CD14-positive monocyte (primary cell): ENCODE measurements at regions not wholly inside any gene's neighbourhood (a gene's known extent, or its start where the extent isn't known, plus 50 kb on each side); places are given as distances from the start of the nearest gene placed in this dataset.

Experiments
- DNase-seq, 3 donors: peaks; one replicate each; pipeline ENCODE4 v3.0.0-alpha.2; 2011 to 2022
- H2AFZ ChIP-seq: 2 replicates; pipeline ENCODE4 v1.6.0; 2012; ENCODE audit warnings: mild to moderate bottlenecking, low read depth, low read length, inconsistent platforms; ENCODE audit not compliant: insufficient read depth, poor library complexity, severe bottlenecking
- H3K27ac ChIP-seq, 2 donors: 1 replicate in 1 of 2; 2 replicates in 1 of 2; pipeline ENCODE4 v1.5.1; 2012 to 2013; ENCODE audit warnings: low read length in 2 of 2, control low read depth in 1 of 2, inconsistent platforms in 1 of 2, low read depth in 1 of 2, mild to moderate bottlenecking in 1 of 2
- H3K27me3 ChIP-seq, 2 donors: one replicate each; pipeline versions ENCODE4 v1.6.0 to v1.6.1; 2011 to 2013; ENCODE audit warnings: low read length in 2 of 2; ENCODE audit not compliant: control insufficient read depth in 2 of 2, insufficient read depth in 2 of 2
- H3K36me3 ChIP-seq, 2 donors: replicated peaks in 1 of 2; 1 replicate in 1 of 2; 2 replicates in 1 of 2; pipeline versions ENCODE4 v1.5.1 to v1.6.1; 2012 to 2013; ENCODE audit warnings: low read length in 2 of 2, control low read depth in 1 of 2, inconsistent platforms in 1 of 2, mild to moderate bottlenecking in 1 of 2; ENCODE audit not compliant: insufficient read depth in 2 of 2, control insufficient read depth in 1 of 2
- H3K4me1 ChIP-seq, 2 donors: 1 replicate in 1 of 2; 2 replicates in 1 of 2; pipeline versions ENCODE4 v1.5.1 to v1.6.1; 2012 to 2013; ENCODE audit warnings: low read length in 2 of 2, control low read depth in 1 of 2, inconsistent platforms in 1 of 2, mild to moderate bottlenecking in 1 of 2, moderate library complexity in 1 of 2; ENCODE audit not compliant: insufficient read depth in 2 of 2, control insufficient read depth in 1 of 2
- H3K4me2 ChIP-seq: replicated peaks from 2 replicates; pipeline ENCODE3; 2012; ENCODE audit warnings: low read length, moderate library complexity, mild to moderate bottlenecking; ENCODE audit not compliant: poor library complexity, severe bottlenecking; ENCODE audit errors: extremely low read depth
- H3K4me3 ChIP-seq, 3 experiments: fragments of 200-600 bp in 1 of 3; sonication (generic) in 1 of 3; replicated peaks in 1 of 3; 1 replicate in 2 of 3; 2 replicates in 1 of 3; pipeline ENCODE4 v1.5.1; 2011 to 2013; ENCODE audit warnings: low read length in 3 of 3, mild to moderate bottlenecking in 3 of 3, control low read depth in 2 of 3, low read depth in 2 of 3, inconsistent platforms in 1 of 3, moderate library complexity in 1 of 3
- H3K79me2 ChIP-seq: 2 replicates; pipeline ENCODE4 v1.6.0; 2012; ENCODE audit warnings: mild to moderate bottlenecking, control low read depth, inconsistent platforms, low read length, moderate library complexity; ENCODE audit not compliant: insufficient read depth
- H3K9ac ChIP-seq: 2 replicates; pipeline ENCODE4 v1.6.0; 2017; ENCODE audit warnings: low read length, mild to moderate bottlenecking; ENCODE audit not compliant: insufficient read depth, poor library complexity, severe bottlenecking
- H3K9me3 ChIP-seq, 2 donors: replicated peaks in 1 of 2; 1 replicate in 1 of 2; 2 replicates in 1 of 2; pipeline versions ENCODE4 v1.5.1 to v1.6.1; 2012 to 2013; ENCODE audit warnings: low read length in 2 of 2, control low read depth in 1 of 2; ENCODE audit not compliant: control insufficient read depth in 1 of 2, insufficient read depth in 1 of 2
- H4K20me1 ChIP-seq: 2 replicates; pipeline ENCODE4 v1.6.0; 2012; ENCODE audit warnings: mild to moderate bottlenecking, low read length, control low read depth, moderate library complexity; ENCODE audit not compliant: insufficient read depth
- H3K27ac Mint-ChIP-seq, 7 donors: one replicate each; pipeline ENCODE4 v1.8.0; 2020; ENCODE audit warnings: mild to moderate bottlenecking in 7 of 7, mixed read lengths in 7 of 7, moderate library complexity in 6 of 7, inconsistent platforms in 2 of 7
- H3K27me3 Mint-ChIP-seq, 3 donors: one replicate each; pipeline ENCODE4 v1.8.0; 2021 to 2022; ENCODE audit warnings: low read depth in 3 of 3, mild to moderate bottlenecking in 3 of 3, mixed read lengths in 3 of 3, moderate library complexity in 3 of 3, inconsistent platforms in 1 of 3
- H3K36me3 Mint-ChIP-seq, 2 donors: one replicate each; pipeline ENCODE4 v1.8.0; 2020; ENCODE audit warnings: mixed read lengths in 2 of 2, inconsistent platforms in 1 of 2, mild to moderate bottlenecking in 1 of 2
- H3K4me1 Mint-ChIP-seq: one replicate; pipeline ENCODE4 v1.8.0; 2020; ENCODE audit warnings: mild to moderate bottlenecking, mixed read lengths
- H3K4me3 Mint-ChIP-seq, 2 donors: one replicate each; pipeline ENCODE4 v1.8.0; 2020; ENCODE audit warnings: mild to moderate bottlenecking in 2 of 2, mixed read lengths in 2 of 2, moderate library complexity in 1 of 2
- H3K9me3 Mint-ChIP-seq, 7 donors: one replicate each; pipeline ENCODE4 v1.8.0; 2020 to 2022; ENCODE audit warnings: mixed read lengths in 7 of 7, mild to moderate bottlenecking in 6 of 7, moderate library complexity in 6 of 7, inconsistent platforms in 2 of 7
- CTCF ChIP-seq: fragments of 200-600 bp; IDR thresholded peaks from one replicate; pipeline ENCODE4 v1.8.0; 2022; ENCODE audit warnings: antibody characterized with exemption, mild to moderate bottlenecking
- WGBS: methylation state at CpG from one replicate; pipeline ENCODE4 v1.1.5; 2013; ENCODE audit warnings: missing lambda C conversion rate; ENCODE audit not compliant: insufficient coverage; 5-methylcytosine and 5-hydroxymethylcytosine counted together
- intact Hi-C, 2 donors: fragments of 100-400 bp; cut with micrococcal nuclease; formaldehyde crosslinking; loops; one replicate each; pipeline versions ENCODE4 v1.15.0 to v1.15.1; 2023

- Mint-ChIP-seq H3K27me3 (peaks cover 0 to 2% (median 2%) of the 10 kb centered on the region in 3 donors), H3K9me3 (peaks cover 2 to 21% (median 4%) of the 10 kb centered on the region in 7 donors), H3K4me1 (no peaks in the 10 kb centered on the region), H3K4me3 (no peak overlapping the region), H3K27ac (no peak overlapping the region), H3K36me3 (no peaks in the 10 kb centered on the region)
- Histone ChIP-seq H3K27ac (no peak overlapping the region), H3K4me3 (no peak overlapping the region), H2AFZ (no peak overlapping the region), H4K20me1 (no peaks in the 10 kb centered on the region), H3K27me3 (no peaks in the 10 kb centered on the region), H3K4me2 (no peak overlapping the region), H3K9me3 (peaks cover 3% of the 10 kb centered on the region in 2 donors), H3K9ac (no peak overlapping the region), H3K36me3 (no peaks in the 10 kb centered on the region), H3K4me1 (no peaks in the 10 kb centered on the region), H3K79me2 (no peaks in the 10 kb centered on the region)
- no peak for DNase-seq
- intact Hi-C loops, result no loop called here
- WGBS, result no CpG with 5 or more reads among the region's 1 CpG
- no peak for TF ChIP-seq CTCF
Observed at GRCh38 chr22:33991620-33992019, 71.3 kb upstream of the LARGE1 start.

- Histone ChIP-seq H3K4me1 (no peaks in the 10 kb centered on the region), H3K4me3 (no peak overlapping the region), H2AFZ (no peak overlapping the region), H3K27me3 (no peaks in the 10 kb centered on the region), H3K9me3 (peaks cover 6 to 17% of the 10 kb centered on the region in 2 donors), H4K20me1 (no peaks in the 10 kb centered on the region), H3K9ac (no peak overlapping the region), H3K36me3 (no peaks in the 10 kb centered on the region), H3K27ac (no peak overlapping the region), H3K79me2 (no peaks in the 10 kb centered on the region), H3K4me2 (no peak overlapping the region)
- no peaks in the 10 kb centered on the region for H3K4me1 Mint-ChIP-seq
- H3K36me3 Mint-ChIP-seq, result no peaks in the 10 kb centered on the region
- H3K27me3 Mint-ChIP-seq, result peaks cover 0 to 2% (median 1%) of the 10 kb centered on the region in 3 donors
- no peak for DNase-seq
- peaks cover 4 to 25% (median 13%) of the 10 kb centered on the region in 7 donors for H3K9me3 Mint-ChIP-seq
- no peak overlapping the region for H3K4me3 Mint-ChIP-seq
- intact Hi-C loops, result no loop called here
- no peak for TF ChIP-seq CTCF
- no peak overlapping the region for H3K27ac Mint-ChIP-seq
- WGBS, result no CpG with 5 or more reads among the region's 3 CpGs
Observed at GRCh38 chr22:33996824-33997223, 76.5 kb upstream of the LARGE1 start.
